IMR-90 (cell line): ENCODE measurements at regions not wholly inside any gene's neighbourhood (a gene's known extent, or its start where the extent isn't known, plus 50 kb on each side); places are given as distances from the start of the nearest gene placed in this dataset.

Source experiments
- BHLHE40 ChIP-seq: fragments of 150-350 bp; IDR thresholded peaks from 2 replicates; pipeline ENCODE4 v1.6.1; 2016; ENCODE audit warnings: mild to moderate bottlenecking, low read depth, low read length
- CEBPB ChIP-seq: IDR thresholded peaks from 2 replicates; pipeline ENCODE4 v1.6.1; 2012; ENCODE audit warnings: low read depth, low read length, improper control_type of control experiment
- MAFK ChIP-seq: IDR thresholded peaks from 2 replicates; pipeline ENCODE4 v1.6.1; 2012; ENCODE audit warnings: low read depth, low read length, improper control_type of control experiment
- NFE2L2 ChIP-seq: fragments of 150-350 bp; IDR thresholded peaks from 2 replicates; pipeline ENCODE4 v1.6.1; 2016; ENCODE audit warnings: low read depth, mild to moderate bottlenecking, low read length
- POLR2A ChIP-seq: IDR thresholded peaks from 2 replicates; pipeline ENCODE4 v1.6.1; 2012; ENCODE audit warnings: mild to moderate bottlenecking, low read depth, low read length
- RAD21 ChIP-seq: IDR thresholded peaks from 2 replicates; pipeline ENCODE4 v1.6.1; 2012; ENCODE audit warnings: low read length, improper control_type of control experiment
- RCOR1 ChIP-seq: IDR thresholded peaks from 2 replicates; pipeline ENCODE4 v1.6.1; 2012; ENCODE audit warnings: mild to moderate bottlenecking, low read length, improper control_type of control experiment; ENCODE audit not compliant: insufficient replicate concordance
- RFX5 ChIP-seq: IDR thresholded peaks from 2 replicates; pipeline ENCODE4 v1.8.0; 2012; ENCODE audit warnings: low read depth, mild to moderate bottlenecking, low read length, moderate library complexity
- SMC3 ChIP-seq: fragments of 150-350 bp; IDR thresholded peaks from 2 replicates; pipeline ENCODE4 v1.6.1; 2016; ENCODE audit warnings: low read depth, mild to moderate bottlenecking, antibody characterized with exemption, low read length, moderate library complexity
- USF2 ChIP-seq: fragments of 150-350 bp; IDR thresholded peaks from 2 replicates; pipeline ENCODE4 v1.6.1; 2017; ENCODE audit warnings: mild to moderate bottlenecking, antibody characterized with exemption, low read length, low read depth
- TF ChIP-seq, protein P1 (sequence below): conservative IDR thresholded peaks from 2 replicates; pipeline ENCODE4 v1.5.1; 2012; ENCODE audit warnings: mild to moderate bottlenecking, low read depth, low read length, improper control_type of control experiment
- TF ChIP-seq, protein P2 (sequence below): fragments of 150-350 bp; IDR thresholded peaks from 2 replicates; pipeline ENCODE4 v1.6.1; 2016; ENCODE audit warnings: low read depth, mild to moderate bottlenecking, low read length, moderate library complexity, borderline replicate concordance

DNA sequence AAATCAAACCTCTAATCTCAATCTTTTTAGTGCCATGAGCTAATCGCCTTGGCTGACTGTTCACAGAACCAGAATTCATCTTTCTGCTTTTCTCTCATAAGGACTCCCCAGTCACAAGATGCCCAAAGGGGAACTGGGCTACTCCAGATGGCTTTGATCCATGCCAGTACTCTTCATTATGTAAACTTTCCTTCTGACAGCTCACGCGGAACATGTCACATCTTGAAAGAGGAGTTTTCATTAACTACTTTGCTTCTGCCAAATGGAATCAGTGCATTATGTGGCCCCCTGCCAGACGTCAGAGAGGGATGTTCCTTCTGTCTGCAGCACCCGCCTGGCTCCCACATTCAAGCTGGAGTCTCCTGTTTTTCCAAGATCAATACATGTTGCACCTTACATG, 142.1 kb upstream of the NMUR2 start:
- no peak for TF ChIP-seq CEBPB
- TF ChIP-seq RFX5 = no peak
- TF ChIP-seq POLR2A = no peak
- TF ChIP-seq, protein P1, sequence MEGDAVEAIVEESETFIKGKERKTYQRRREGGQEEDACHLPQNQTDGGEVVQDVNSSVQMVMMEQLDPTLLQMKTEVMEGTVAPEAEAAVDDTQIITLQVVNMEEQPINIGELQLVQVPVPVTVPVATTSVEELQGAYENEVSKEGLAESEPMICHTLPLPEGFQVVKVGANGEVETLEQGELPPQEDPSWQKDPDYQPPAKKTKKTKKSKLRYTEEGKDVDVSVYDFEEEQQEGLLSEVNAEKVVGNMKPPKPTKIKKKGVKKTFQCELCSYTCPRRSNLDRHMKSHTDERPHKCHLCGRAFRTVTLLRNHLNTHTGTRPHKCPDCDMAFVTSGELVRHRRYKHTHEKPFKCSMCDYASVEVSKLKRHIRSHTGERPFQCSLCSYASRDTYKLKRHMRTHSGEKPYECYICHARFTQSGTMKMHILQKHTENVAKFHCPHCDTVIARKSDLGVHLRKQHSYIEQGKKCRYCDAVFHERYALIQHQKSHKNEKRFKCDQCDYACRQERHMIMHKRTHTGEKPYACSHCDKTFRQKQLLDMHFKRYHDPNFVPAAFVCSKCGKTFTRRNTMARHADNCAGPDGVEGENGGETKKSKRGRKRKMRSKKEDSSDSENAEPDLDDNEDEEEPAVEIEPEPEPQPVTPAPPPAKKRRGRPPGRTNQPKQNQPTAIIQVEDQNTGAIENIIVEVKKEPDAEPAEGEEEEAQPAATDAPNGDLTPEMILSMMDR = no peak
- TF ChIP-seq SMC3 = no peak
- no peak for TF ChIP-seq RAD21
- no peak for TF ChIP-seq BHLHE40
- no peak for TF ChIP-seq USF2
- TF ChIP-seq NFE2L2 = no peak
- TF ChIP-seq, protein P2, sequence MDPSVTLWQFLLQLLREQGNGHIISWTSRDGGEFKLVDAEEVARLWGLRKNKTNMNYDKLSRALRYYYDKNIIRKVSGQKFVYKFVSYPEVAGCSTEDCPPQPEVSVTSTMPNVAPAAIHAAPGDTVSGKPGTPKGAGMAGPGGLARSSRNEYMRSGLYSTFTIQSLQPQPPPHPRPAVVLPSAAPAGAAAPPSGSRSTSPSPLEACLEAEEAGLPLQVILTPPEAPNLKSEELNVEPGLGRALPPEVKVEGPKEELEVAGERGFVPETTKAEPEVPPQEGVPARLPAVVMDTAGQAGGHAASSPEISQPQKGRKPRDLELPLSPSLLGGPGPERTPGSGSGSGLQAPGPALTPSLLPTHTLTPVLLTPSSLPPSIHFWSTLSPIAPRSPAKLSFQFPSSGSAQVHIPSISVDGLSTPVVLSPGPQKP = no peak
- no peak for TF ChIP-seq RCOR1
- no peak for TF ChIP-seq MAFK
